Renal cortex interstitium (tissue), 11 donors: ENCODE measurements at regions not wholly inside any gene's neighbourhood (a gene's known extent, or its start where the extent isn't known, plus 50 kb on each side); places are given as distances from the start of the nearest gene placed in this dataset.
A peak's percentile ranks its signal among the peaks of the same experiment; 100 is the strongest.
"Not testable (repeated sequence)": the region's sequence is repeated elsewhere in the genome, so short reads cannot be mapped to it uniquely, and the experiment has no call there.

Source experiments
- DNase-seq, 11 donors: peaks; one replicate each; pipeline ENCODE4 v3.0.0-alpha.2; 2013; ENCODE audit warnings: low read depth in 9 of 11, low spot score in 4 of 11; ENCODE audit errors: extremely low read depth in 1 of 11

DNA sequence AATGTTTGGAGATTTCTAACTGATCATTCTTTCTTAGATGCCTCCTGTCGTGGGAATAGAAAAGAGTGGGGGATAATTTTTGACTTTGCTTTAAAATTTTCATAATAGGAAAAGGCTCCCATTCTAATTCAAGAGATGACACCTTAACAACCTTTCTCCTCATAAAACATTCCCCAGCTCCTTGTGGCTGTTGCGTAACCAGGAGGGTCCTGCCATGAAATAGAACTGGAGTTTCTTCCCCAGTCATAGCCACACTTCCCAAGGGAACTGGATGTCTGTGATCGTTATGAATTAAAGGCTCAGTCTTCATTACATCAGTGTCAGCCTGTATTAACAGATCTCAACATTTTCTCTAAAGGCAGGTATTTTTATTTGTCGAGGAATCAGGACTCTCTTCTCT is 119.9 kb upstream of the DAP start:
- DNase-seq, result no peak

DNA sequence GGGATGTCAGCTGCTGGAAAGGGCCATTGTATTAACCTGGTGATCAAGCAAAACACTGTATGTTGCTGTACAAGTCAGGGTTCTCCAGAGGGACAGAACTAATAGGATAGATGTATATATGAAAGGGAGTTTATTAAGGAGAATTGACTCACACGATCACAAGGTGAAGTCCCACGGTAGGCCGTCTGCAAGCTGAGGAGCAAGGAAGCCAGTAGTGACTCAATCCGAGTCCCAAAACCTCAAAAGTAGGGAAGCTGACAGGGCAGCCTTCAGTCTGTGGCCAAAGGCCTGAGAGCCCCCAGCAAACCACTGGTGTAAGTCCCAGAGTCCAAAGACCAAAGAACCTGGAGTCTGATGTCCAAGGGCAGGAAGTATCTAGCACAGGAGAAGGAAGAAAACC is 116.0 kb upstream of the DAP start:
- DNase-seq, result not testable (repeated sequence)

DNA sequence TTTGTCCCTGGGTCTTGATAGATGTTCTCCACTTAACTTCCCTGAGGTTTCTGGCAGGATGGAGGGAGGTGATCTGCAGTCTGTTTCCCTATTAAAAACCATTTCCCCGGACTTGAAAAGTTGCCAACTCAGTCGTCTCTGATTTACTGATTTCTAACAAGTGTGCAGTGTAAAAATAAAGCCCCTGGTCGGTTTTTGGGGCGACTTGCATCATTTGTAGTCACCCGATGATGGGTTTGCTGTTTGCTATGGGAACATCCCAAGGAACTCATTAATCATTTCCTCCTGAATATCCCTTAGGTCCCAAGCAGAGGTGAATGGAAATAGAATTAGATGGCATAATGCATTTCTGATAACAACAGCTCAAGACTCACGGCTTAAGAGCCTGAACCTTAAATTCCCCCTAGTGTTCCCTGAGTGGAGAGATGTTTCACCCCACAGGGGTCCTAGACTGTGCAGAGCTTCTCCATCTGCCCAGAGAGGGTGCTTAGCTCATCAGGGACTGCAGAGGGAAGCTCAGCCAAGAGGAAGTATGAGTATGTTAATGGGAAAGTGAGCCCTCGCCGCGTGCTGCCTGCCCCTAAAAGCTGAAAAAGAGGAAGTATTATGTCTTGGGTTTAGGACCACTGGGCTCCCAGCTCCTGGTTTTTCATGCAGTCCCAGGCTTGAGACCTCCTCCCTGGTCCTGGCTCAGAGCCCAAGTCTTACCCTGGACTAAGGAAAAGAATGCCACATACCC is 115.1 kb upstream of the DAP start:
- no peak for DNase-seq

DNA sequence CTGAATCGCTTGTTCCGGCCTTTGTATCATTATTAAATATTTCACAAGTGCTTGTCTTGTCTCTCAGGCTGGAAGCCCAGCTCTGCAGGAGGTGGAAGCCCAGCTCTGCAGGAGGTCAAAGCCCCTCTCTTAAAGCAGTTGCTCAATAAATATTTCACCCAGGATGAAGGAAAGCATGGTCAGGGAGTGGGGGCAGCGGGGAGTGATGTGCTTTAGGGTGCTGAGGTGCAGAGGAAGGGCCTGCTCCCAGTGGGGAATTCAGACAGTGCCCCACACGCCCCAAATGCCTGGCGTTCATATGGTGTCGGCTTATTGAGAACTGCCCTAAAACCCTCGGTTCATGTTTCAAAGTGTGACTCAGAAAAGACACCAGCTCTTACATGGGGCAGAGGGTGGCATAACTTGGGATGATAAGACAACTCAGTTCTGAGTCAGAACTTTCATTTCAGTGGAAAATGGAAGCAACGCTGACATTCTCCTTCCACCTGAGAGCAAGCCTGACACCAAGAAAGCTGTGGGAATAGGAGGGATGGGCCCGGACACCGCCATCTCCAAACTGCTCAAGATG is 114.3 kb upstream of the DAP start:
- DNase-seq, result no peak

DNA sequence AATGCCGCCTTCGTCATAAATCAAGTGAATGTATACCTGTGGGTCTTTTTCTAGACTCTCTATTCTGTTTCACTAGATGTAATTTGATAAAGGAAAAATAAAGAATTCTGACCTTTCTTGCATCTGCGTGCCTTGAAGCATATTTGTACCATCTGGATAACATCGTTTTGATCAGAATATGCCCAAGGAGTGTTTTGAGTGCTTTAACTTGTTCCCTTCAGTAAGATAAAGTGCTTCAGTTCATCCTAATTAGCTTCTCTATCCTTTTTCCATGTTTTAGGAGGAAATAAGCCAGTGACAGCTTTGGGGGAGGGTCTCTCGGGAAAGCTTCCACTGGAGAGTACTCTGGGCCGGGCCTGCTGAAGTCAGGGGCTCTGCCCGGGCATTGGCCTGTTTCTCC is 113.5 kb upstream of the DAP start:
- DNase-seq, result no peak

DNA sequence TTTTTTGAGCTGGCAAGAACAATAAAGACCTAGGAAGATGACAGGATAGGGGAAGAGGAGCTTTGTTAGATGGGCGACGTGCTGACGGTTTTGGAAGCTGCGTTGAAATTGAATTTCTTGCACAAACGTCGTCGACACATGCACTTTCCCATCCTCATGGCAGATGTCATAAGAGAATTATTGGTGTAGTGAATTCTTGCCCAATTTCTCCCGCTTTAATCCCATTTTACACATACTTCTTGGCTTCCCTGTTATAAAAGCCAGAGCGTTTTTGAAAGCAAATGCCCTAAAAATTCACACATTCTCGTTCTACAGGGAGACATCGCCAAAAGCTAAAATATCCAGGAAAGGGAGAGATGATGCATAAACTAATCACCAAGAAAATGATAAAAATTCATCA is 109.8 kb upstream of the DAP start:
- DNase-seq, result no peak

DNA sequence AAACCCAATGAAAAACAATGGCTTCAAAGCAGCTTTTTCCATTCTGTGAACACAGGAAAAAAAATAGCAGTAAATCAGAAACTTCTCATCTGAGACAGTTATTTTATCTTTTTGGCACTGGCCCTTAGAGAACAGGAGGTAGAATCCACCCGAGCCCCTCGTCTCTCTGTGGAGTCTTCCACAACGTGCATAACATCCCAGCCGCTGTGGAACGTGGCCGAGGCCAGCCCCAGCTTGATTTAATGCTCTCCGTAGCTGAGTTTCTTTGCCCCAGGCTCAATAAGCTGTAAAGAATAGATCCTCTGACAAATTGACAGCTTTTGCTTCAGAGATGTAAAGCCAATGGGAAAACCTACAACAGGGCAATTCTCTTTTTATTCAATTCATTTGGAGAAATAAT is 107.9 kb upstream of the DAP start:
- DNase-seq, result no peak

DNA sequence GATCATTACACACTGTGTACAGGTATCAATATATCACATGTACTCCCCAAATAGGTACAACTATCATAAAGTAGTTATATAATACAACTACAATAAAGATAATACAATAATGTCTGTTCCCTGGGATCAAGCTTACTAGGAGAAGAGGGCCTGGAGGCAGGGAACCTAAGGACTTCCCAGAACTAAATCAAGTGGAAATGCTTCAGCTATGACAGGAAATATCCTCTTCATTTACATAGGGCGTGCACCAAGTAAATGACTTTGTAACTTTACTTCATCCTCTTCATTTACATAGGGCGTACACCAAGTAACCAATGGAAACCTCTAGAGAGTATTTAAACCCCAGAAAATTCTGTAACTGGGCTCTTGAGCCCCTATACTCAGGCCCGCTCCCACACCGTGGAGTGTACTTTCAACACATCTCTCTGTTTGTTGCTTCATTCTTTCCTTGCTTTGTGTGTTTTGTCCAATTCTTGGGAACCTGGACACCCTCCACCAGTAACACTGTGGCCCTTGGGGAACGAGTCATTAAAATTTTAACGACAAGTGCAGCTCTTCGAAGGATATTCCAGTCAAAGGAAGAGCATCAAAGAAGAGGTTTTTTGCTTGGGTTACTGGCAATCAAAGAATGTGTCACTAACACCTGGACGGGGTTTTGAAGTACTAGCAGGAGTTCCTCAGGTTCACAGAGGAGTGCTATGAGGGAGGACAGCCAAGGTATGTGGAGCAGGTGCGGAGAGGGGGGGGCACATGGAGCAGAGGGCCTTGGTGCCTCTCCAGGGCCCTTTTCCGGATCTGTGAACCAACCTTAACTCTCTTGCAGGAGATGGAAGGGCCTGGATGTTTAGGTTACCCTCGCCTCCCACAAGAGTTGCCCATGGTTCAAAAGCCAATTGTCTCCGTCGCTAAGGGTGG is 106.6 kb upstream of the DAP start:
- DNase-seq, result no peak

DNA sequence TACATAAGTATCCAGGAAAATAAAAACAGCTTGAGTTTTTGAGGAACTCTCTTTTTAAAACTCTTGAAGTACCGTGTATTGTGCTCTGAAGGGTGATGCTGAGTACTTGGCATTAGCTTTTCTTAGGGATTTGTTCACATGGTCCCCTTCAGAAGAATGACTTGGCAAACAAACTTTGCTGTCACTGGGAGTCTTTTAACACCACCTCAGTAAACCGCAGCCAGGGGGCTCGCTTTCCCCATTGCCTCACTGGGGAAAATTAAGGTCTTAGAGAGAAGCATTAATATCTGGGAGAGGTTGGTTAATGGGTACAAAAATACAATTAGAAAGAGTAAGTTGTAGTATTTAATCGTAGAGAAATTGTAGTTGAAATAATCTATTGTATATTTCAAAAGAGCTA is 105.9 kb upstream of the DAP start:
- no peak for DNase-seq

DNA sequence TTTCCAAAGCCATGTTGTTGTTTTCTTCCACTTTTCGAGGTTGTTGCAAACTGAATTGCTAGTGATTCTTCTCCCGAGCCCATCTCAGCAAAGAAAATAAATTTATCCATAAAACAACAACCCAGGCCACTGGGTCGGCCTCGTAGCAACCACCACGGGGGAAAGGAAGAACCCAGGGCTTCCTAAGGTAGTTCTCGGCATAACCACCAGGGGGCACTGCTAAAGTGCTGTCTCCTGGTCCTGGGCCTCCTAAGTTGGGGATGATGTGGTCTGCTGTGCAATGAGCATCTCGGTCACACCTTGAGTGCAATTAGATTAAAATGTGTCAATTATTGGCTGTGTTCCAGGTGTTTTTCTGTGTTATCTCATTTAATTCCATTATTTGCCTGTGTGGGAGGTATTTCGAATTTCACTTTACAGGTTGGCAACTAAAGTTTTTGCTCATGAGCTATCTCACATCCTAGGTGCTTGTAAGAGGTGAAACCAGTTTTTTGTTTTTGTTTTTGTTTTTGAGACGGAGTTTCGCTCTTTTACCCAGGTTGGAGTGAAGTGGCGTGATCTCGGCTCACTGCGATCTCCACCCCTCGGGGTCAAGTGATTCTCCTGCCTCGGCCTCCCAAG is 102.8 kb upstream of the DAP start:
- DNase-seq, result peak in 2 of 11 donors; percentile 18 to 27

DNA sequence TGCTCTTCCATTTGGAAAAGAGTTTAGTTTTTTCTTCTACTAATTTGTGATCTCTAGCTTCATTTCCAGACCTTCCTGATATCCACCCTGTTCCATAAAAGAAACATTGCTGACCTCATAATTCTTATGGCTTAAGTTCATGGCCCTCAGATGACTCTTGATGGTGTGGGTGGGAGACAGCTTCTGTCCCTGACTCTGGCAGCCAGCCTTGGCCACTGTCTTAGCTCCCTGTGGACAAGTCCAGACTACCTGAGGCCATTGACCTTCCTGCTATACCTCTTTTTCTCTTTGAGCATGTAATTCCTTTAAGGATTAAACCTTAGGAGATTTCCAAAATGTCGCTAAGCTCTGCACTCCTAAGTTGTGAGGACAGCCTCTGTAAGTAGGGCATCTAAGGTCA is 101.1 kb upstream of the DAP start:
- DNase-seq, result no peak

DNA sequence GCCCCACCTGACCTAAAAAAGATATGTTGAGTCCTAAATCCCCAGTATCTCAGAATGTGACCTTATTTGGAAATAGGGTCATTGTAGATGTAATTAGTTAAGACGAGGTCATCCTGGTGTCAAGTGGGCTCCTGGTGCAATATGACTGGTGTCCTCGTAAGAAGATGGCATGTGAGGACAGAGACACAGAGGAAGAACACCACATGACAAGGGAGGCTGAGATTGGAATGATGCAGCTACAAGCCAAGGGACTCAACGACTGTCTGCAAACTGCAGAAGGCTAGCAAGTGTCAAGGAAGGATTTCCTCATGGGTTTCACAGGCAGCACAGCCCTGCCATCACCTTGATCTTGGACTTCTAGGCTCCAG is 100.4 kb upstream of the DAP start:
- no peak for DNase-seq

DNA sequence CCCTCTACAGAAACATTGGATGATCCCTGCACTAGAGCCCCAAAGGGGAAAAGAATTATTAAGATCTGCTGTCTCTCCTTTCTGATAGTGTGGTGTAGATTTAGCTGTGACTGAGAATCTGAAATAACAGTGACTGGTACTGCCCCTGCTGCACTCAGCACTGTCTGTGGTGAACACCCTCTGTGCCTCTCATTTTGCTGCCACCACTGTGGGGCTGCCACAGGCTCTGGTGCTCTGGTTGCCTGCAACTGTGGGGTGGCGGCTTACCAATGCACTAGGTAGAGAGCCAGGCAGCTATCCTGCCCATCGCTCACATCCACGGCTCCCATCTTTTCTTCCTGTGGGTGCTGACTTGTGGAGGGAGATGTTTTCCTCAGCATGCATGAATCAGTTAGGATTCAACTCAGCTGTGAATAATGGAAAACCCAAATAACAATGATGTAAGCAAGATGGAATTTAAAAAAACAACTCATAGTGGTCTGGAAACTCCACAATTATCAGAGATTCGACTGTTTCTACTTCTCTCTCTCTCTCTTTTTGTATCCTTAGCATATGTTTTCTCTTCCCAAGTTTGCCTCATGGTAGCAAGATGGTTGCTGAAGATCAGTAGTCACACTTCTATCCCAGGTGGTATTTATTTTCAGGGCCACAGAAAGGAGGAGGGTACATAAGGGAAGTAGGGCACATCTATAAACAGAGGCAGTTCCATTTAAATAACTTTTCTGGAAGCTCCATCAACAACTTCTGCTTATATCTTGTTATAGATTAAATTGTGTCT is 99.8 kb upstream of the DAP start:
- no peak for DNase-seq

DNA sequence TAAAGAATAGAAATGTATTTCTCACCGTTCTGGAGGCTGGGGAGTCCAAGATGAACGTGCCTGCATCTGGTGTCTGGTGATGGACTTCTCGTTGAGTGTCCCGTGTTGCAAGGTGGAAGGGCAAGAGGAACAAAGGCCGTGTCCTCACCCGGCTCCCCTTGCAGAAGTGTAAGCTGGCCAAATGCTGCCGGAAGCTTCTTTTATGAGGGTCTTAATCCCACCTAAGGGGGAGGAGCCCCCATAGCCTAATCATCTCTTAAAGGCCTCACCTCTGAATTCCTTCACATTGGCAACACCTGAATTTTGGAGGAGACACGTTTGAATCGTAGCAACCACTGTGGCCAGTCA is 99.1 kb upstream of the DAP start:
- DNase-seq, result no peak

DNA sequence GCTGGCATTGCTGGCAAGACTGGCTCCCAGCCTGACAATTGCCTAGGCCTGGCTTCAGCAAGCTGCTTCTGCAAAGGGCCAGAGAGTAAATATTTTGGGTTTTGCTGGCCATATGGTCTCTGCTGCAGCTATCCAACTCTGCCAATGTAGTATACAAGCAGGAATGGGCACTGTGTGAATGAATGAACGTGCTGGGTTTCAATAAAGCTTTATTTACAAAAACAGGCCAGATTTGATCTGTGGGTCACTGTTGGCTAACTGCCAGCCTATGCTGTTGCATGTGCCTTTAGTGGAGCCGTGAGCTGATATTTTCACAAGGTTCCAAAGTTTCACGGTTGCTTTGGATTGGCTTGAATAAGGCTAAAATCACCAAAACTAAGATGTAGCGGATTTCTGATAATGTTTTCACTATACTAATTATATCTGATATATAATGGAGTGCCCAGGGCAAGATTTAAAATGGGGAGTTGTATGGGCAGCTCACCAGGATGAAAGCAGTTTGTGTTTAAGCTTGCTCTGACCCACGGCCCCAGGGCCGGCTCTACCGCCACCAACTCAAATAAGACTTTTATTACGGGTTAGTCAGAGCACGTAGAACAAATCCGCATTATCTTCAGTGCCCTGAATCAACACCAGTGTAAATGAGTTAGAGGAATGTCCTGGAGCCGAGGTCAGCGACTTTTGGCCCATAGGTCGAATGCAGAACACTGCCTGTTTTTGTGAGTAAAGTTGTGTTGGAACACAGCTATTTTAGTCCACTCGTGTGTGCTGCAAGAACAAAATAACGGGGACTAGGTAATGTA is 98.6 kb upstream of the DAP start:
- no peak for DNase-seq

DNA sequence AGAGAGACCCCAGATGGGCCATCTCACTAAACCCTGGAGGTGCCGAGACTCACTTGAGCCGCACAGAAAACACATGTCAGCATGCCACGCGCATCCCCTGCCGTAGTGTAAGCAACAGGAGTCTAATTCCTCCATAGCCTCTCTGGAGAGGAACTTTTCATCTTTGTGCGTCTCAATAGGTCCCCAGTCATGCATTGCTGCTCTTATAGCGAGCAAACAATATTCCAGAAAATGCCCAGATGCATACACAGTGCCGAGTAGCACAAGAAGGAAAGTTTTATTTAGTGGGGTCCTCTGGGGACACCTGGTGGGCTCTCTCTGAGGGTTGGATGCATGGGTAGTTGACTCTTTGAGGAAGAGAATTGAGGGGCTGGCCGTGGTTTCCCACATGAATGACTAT is 97.9 kb upstream of the DAP start:
- DNase-seq, result no peak

DNA sequence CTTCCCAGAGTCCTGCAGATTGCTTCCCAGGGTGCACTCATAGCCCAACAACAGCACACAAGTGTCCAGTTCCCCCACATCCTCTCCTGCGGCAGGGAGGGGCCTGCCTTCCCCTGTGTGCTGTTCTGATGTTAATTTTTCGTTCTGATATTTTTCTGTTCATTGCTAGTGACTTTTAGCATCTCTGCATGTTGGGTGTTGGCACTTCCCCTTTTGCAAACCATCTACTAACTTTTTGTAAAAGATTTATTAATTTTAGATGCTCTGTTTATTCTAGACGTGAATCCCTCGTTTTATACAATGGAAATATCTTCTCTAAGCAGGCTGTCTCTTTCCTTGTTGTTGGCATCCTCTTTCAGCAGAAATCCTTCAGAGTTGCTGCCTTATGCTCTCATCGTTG is 97.3 kb upstream of the DAP start:
- DNase-seq, result no peak

DNA sequence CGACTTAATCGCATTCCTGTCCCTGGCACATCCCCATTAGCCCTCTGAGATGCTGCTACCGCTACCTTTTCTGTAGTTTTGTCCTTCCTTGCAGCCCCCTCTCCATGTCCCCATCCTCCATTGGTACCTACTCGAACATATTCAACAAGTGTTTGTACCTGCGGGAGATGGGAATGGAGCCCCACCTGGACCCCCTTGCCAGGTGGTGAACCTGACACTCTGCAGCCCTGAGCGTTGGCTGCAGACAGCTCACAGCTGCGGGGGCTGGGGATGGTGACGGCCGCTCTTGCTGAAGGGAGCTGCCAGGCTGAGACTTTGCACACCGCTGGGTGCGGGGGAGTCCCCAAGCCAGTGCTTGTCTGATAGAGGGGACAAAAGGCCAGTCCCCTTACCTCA is 96.3 kb upstream of the DAP start:
- DNase-seq, result peak in 4 of 11 donors; percentile 11 to 46 (median 24)
